ENCODE measurements at regions not wholly inside any gene's neighbourhood (a gene's known extent, or its start where the extent isn't known, plus 50 kb on each side); places are given as distances from the start of the nearest gene placed in this dataset.

- TF ChIP-seq, protein P1, sequence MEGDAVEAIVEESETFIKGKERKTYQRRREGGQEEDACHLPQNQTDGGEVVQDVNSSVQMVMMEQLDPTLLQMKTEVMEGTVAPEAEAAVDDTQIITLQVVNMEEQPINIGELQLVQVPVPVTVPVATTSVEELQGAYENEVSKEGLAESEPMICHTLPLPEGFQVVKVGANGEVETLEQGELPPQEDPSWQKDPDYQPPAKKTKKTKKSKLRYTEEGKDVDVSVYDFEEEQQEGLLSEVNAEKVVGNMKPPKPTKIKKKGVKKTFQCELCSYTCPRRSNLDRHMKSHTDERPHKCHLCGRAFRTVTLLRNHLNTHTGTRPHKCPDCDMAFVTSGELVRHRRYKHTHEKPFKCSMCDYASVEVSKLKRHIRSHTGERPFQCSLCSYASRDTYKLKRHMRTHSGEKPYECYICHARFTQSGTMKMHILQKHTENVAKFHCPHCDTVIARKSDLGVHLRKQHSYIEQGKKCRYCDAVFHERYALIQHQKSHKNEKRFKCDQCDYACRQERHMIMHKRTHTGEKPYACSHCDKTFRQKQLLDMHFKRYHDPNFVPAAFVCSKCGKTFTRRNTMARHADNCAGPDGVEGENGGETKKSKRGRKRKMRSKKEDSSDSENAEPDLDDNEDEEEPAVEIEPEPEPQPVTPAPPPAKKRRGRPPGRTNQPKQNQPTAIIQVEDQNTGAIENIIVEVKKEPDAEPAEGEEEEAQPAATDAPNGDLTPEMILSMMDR (IDR thresholded peaks at IDR 0.05) = no peak
- TF ChIP-seq ZFX (IDR thresholded peaks at IDR 0.05; ENCODE audit: borderline replicate concordance) = no peak
- no peak overlapping the region for H3K27ac ChIP-seq
Measured at GRCh38 chr6:117117652-117118051, 147.7 kb upstream of the VGLL2 start.

- H3K27ac ChIP-seq = no peak overlapping the region
- TF ChIP-seq, protein P1 (IDR thresholded peaks at IDR 0.05) = no peak
- no peak for TF ChIP-seq ZFX (IDR thresholded peaks at IDR 0.05; ENCODE audit: borderline replicate concordance)
Measured at GRCh38 chr6:117118490-117118889, 146.9 kb upstream of the VGLL2 start.

DNA sequence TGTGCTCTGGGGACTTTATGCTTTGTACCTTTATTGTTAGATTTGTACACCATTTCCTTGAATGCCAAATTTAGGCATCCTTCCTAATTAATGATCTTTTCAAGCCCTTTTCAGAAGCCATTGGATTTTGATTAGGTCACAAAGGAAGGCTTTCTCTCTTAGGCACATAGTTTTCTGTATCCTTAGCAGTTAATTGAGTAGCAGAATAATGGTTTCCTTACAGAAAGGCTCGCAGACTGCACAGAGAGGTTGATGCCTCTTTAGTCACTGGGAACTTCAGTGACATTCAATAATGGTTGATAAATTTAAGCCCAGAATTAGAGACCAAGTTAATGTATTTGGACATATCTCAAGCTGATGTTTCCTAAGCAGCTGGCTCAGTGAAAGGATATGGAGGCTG lies 139.1 kb upstream of the VGLL2 start:
- TF ChIP-seq, protein P1 (IDR thresholded peaks at IDR 0.05) = no peak
- no peak for TF ChIP-seq ZFX (IDR thresholded peaks at IDR 0.05; ENCODE audit: borderline replicate concordance)

GRCh38 chr6:117128052-117128451 lies 137.3 kb upstream of the VGLL2 start:
- TF ChIP-seq, protein P1 (IDR thresholded peaks at IDR 0.05) = no peak
- no peak for TF ChIP-seq ZFX (IDR thresholded peaks at IDR 0.05; ENCODE audit: borderline replicate concordance)
- H3K27ac ChIP-seq = no peak overlapping the region

More for the DNA sequence above, 139.1 kb upstream of the VGLL2 start:
- no peak overlapping the region for H3K27ac ChIP-seq

GRCh38 chr6:117130125-117130524 lies 135.2 kb upstream of the VGLL2 start:
- TF ChIP-seq ZFX (IDR thresholded peaks at IDR 0.05; ENCODE audit: borderline replicate concordance) = no peak
- TF ChIP-seq, protein P1 (IDR thresholded peaks at IDR 0.05) = no peak
- no peak overlapping the region for H3K27ac ChIP-seq

- no peak for TF ChIP-seq ZFX (IDR thresholded peaks at IDR 0.05; ENCODE audit: borderline replicate concordance)
- TF ChIP-seq, protein P1 (IDR thresholded peaks at IDR 0.05) = no peak
- no peak overlapping the region for H3K27ac ChIP-seq
Measured at GRCh38 chr6:117136702-117137101, 128.7 kb upstream of the VGLL2 start.

DNA sequence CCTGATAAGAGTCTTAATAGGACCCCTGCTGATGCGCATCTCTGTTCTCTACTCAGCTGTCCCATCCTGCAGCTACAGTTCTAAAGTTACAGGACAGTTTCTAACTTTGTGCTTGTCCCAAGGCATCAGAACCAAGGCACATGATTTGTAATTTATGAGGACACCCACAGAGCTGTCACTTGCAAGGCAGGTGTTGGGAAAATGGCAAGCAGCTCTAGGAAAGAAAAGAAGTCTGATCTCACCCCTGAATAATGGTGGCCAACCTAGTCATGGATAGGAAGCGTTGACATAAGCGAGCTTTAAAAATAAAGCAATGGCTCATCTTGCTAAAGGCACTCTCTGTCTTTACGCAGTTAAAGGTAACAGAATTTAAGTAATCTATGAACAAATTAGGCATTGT lies 127.6 kb upstream of the VGLL2 start:
- no peak overlapping the region for H3K27ac ChIP-seq
- TF ChIP-seq, protein P1 (IDR thresholded peaks at IDR 0.05) = no peak
- no peak for TF ChIP-seq ZFX (IDR thresholded peaks at IDR 0.05; ENCODE audit: borderline replicate concordance)

Data from 22Rv1 (cell line).